Choroid plexus epithelial cell (primary cell): ENCODE measurements at regions not wholly inside any gene's neighbourhood (a gene's known extent, or its start where the extent isn't known, plus 50 kb on each side); places are given as distances from the start of the nearest gene placed in this dataset.

Source experiments
- DNase-seq: peaks from one replicate; pipeline ENCODE4 v3.0.0-alpha.2; 2010; ENCODE audit warnings: low read depth
- H3K4me3 ChIP-seq: 2 replicates; pipeline ENCODE4 v1.5.1; 2011; ENCODE audit warnings: low read depth, mild to moderate bottlenecking, control low read depth, low read length, moderate library complexity
- TF ChIP-seq, protein P1 (sequence below): conservative IDR thresholded peaks from 2 replicates; pipeline ENCODE4 v1.5.1; 2011; ENCODE audit warnings: low read depth, mild to moderate bottlenecking, control low read depth, inconsistent platforms, low read length, moderate library complexity

DNA sequence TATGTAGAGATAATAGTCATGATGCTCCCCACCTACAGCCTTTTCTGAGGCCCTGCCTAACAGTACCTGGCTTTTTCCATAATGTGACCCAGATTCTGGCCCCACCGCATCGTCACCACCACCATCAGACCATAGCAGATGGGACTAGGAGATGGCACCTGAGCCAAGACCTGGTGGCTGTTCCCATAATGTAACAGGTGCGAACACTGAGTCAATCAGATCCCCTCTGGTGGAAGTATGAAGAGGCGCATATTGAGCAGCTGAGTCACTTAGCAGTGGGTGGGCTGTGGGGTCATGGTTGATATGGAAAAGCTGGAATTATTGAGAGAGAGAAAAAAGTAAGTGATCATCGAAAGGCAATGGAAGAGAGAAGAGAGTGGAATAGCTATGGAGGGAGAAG is 578.0 kb upstream of the CADM1 start:
- TF ChIP-seq, protein P1, sequence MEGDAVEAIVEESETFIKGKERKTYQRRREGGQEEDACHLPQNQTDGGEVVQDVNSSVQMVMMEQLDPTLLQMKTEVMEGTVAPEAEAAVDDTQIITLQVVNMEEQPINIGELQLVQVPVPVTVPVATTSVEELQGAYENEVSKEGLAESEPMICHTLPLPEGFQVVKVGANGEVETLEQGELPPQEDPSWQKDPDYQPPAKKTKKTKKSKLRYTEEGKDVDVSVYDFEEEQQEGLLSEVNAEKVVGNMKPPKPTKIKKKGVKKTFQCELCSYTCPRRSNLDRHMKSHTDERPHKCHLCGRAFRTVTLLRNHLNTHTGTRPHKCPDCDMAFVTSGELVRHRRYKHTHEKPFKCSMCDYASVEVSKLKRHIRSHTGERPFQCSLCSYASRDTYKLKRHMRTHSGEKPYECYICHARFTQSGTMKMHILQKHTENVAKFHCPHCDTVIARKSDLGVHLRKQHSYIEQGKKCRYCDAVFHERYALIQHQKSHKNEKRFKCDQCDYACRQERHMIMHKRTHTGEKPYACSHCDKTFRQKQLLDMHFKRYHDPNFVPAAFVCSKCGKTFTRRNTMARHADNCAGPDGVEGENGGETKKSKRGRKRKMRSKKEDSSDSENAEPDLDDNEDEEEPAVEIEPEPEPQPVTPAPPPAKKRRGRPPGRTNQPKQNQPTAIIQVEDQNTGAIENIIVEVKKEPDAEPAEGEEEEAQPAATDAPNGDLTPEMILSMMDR = no peak
- DNase-seq = no peak

DNA sequence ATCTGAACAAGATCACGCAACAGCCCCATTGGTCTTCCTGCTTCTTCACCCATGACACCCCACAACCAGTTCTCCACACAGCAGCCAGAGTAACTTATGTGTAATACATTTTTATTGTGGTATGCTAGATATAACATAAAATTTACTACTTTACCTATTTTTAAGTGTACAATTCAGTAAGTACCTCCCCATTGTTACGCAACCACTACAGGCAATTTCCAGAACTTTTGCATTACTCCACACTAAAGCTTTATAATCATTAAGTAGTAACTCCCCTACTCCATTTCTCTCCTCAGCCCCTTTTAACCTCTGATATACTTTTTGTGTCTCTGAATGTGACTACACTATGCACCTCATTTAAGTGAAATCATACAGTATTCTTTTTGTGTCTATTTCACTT is 575.4 kb upstream of the CADM1 start:
- DNase-seq = no peak
- TF ChIP-seq, protein P1 = no peak
- no peak overlapping the region for H3K4me3 ChIP-seq

More for the DNA sequence above, 578.0 kb upstream of the CADM1 start:
- H3K4me3 ChIP-seq = no peak overlapping the region

DNA sequence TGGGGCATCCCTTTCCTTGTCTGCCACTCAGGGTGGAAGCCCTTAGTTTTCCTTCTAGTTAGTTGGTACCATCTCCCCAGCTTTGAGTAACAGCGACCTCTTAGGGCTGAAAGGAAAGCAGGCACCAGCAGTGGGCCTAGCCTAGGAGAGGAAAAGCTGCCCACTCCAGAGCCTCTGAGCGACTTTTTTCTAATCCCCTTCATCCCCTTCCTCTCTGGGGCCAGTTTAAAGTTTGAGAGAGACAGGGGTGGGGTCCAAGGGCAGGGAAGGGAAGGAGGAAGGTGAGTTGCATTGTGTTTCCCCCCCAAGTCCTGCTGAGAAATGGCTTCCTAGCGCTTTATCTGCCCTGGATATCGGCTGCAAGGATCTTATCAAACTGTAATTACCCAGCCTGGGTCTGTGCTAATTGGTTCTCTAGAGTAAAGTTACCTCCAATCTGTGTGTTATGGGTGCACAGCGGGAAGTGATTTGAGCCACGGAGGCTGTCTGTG is 573.9 kb upstream of the CADM1 start:
- H3K4me3 ChIP-seq = no peak overlapping the region
- DNase-seq = no peak
- TF ChIP-seq, protein P1 = no peak

DNA sequence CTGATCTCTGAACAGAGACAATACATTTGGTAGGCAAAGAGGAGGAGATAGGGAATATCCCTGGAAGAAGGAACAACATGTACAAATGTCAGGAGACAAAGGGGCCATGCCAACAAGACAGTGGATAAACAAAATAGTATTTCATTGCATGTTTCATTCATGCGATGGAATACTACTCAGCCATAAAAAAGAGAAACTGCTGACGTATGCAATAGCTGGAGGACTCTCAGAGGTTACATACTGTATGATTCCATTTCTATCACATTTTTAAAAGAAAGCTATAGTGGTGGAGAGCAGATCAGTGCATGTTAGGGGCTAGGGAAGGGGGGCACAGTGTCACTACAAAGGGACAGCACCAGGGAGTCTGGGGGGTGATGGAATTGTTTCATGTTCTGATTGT is 572.9 kb upstream of the CADM1 start:
- no peak overlapping the region for H3K4me3 ChIP-seq
- TF ChIP-seq, protein P1 = no peak
- DNase-seq = no peak

DNA sequence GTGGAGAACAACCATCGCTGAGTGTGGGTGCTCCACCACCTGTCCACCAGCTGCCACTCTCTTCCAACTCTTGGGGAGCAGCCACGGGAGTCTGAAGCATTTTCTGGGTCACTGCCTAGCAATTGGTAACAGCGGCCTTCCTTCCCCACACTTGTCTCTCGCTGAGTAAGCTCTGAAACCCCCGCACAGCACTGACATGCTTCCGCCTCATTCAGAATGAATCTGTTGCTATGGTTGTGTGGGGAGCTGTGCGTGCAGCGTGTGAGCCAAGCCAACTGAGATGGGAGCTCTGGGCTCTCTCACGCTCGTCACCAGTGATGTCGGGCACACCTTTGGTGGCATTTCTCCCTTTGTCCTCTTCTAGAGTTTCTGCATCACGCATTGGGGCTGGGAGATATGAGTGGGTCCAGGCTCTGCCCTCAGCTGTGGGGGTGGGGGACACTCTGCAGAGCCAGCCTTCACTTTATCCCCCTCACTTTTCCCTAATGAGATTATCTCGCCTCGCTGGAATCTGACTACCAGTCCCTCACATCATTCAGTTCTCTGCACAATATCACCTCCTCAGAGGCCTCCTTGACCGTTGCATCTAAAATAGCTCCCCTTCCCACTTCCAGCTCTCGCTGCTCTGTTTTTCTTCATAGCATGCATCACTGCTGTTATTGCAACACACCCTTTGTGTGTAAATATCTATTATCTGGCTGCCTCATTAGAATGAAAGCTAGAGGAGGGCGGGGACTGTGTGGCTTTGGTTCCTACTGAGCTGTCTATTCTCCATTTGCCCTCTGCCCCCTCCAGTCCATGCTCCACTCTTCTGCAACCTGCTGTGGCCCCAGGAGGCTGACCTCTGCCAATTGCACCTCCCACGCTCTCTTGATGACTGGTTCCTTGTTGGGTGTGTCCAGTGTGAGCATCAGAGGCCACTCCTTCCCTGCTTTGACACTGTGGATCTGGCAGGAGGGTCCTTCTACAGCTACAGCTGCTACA is 569.9 kb upstream of the CADM1 start:
- TF ChIP-seq, protein P1 = no peak
- H3K4me3 ChIP-seq = no peak overlapping the region
- DNase-seq = peak; percentile 0

DNA sequence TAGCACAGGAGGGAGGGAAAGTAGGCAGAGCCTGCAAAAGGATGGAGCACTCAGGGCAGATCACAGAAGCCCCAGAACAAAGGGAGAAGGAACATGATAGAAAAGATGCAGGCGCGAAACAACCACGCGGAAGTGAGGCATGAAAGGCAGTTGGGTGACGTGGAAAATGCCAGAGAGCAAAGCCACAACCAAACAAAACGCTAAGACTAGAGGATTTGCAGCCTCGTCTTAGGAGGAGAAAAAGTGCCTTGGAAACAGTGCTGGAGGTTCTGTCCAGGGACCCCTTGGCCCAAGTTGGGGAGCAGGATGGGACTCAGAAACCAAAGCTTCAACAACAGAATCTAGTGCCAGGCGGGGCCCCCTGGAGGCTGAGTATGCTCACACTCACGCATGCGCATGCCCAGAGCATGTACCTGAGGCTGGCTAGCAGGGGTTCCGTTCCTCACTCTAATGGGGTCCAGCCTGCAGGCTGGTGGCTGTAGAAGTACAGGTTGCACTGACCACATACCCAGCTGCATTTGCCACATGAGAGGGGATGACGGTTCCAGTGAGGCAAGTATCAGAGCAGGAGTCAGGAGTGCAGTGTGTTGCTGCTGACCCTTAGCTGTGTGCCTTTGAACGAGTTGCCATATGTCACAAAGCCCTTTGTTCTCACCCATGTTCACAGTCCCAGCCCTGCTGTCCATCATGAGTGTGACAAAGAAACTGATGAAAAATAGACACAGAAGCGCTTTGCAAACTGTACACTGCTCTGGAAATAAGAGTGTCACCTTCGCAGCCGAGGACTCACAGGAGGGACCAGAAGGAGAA is 568.6 kb upstream of the CADM1 start:
- no peak overlapping the region for H3K4me3 ChIP-seq
- TF ChIP-seq, protein P1 = no peak
- no peak for DNase-seq
